HG02938 (cell line): ENCODE measurements at regions not wholly inside any gene's neighbourhood (a gene's known extent, or its start where the extent isn't known, plus 50 kb on each side); places are given as distances from the start of the nearest gene placed in this dataset.
"Not testable (repeated sequence)": the region's sequence is repeated elsewhere in the genome, so short reads cannot be mapped to it uniquely, and the experiment has no call there.

ENCODE experiments used
- ATAC-seq: cut with Tn5 transposase; IDR thresholded peaks from one replicate; pipeline ENCODE4 v1.9.1; 2021; ENCODE audit warnings: mild to moderate bottlenecking, moderate library complexity; ENCODE audit not compliant: unreplicated experiment

- peak; percentile 56 for ATAC-seq
Measured at GRCh38 chr2:64793701-64794100, 140.0 kb upstream of the SERTAD2 start.

GRCh38 chr2:64794426-64794995 is 140.8 kb upstream of the SERTAD2 start:
- ATAC-seq: no peak

GRCh38 chr2:64795024-64795592 is 141.4 kb upstream of the SERTAD2 start:
- ATAC-seq: no peak

DNA sequence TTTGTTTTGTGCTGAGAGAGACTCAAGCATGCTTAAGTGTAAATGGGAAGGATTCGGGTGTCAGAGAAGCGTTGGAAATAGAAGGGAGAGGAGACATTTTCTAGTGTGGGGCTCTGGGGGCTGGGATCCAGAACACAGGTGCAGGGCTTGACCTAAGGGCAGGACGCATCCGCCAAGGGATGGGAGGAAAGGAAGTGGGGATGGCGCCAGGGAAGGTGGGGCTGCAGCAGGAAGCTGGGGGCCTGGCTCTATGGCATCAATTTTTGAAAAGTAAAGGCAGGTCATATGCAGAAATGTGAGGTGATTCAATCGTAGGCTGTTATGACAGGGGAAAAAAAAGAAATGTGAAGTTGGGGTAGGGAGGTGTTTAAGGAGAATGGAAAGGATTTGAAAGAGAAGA is 143.2 kb upstream of the SERTAD2 start:
- no peak for ATAC-seq

DNA sequence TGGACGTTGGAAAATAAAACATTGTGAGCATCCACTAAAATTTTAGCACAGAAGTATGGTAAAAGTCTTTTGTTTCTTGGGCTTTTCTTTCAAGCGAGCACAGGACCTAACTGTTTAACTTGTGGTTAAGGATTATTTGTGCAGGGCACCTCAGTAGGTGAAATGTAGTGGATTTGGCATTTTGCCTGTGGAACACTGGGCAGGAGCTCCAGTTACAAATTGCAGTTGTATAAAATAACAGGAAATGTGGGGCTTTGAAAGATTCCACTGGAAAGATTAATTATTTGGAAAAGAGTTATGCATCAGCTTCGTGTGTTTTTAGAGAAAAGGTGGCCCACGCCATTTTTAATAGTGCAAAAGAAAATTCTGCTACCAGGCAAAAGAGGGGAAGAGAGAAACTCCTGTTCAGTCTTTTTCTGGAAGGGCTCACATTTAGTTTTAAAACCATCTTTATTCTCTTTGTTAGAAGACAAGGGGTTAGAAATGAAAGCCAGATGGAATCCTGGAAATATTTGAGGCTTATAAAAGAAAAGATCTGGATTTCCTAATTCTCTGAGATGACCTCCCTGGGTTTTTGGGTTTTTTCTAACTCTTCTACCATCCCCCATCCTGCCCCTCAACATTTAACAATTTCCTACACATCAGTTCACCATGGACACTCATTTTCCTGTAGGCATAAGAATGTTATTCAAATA is 144.3 kb upstream of the SERTAD2 start:
- ATAC-seq: no peak

DNA sequence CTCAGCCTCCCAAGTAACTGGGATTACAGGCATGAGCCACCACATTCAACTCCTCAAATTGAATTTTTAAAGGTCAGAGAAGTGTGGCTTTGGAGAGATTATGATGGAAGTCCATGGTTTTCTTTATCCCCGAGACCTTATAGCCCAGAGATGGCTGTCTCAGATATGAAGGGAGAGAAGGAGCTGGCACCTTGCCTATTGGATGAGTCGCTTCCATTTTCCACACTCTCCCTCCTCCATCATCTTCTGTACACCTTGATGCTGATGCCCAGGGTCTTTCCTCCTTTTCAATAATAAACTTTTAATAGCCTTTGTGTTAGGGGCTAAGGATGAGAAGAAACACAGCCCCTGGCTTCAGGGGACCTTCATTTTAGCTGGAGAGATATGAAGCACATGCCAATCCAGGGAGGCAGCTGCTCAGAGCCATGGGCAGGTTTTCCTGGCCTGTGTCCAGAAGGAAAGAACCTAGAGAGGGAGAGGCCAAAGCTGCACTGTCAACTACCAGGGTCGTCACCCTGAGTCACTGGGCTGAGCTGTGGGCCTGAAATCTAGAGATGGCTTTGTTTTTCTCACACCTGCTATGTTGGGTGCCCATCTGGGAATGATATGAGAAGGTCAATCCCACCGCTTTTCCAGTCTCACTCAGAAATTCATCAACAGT is 146.0 kb upstream of the SERTAD2 start:
- ATAC-seq: no peak

DNA sequence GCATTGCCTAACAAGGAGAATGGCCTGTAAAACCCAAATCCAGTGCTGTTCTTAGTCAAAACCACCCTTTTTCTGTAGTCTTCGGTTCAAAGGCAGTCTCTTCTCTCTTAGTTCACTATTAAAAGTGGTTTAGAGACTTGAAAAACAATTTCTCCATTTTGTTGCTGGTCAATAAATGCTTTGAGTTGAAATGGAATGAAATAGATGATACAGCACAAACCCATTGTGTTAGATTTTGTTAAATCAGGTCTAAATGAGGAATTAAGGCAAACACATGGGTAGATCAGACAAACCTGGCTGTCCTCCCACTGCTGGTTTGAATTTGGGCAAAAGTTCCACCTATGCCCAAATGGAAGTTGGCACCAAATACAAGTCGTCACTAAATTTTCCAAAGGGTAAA is 150.1 kb upstream of the SERTAD2 start:
- no peak for ATAC-seq

- no peak for ATAC-seq
Measured at GRCh38 chr2:64804651-64805050, 150.9 kb upstream of the SERTAD2 start.

- ATAC-seq: peak; percentile 65
Measured at GRCh38 chr2:64807417-64807816, 153.7 kb upstream of the SERTAD2 start.

DNA sequence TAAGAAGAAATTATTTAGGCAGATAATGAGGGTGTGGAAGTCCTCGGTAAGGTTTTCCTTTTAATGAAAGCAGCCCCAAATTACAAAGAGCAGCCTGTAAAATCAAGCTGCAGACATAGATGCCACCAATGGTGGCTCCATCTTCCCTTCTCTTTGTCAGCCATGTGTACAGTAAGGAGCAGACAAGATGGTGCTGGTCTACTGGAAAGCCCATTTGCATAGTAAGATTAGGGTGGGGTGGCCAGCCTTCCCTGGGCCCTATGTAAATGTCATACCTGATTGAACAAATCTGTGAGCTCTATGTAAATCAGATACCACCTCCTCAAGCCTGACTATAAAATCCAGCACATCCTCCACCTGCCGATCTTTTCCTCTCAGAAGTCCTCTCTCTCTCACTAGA is 154.4 kb upstream of the SERTAD2 start:
- no peak for ATAC-seq

DNA sequence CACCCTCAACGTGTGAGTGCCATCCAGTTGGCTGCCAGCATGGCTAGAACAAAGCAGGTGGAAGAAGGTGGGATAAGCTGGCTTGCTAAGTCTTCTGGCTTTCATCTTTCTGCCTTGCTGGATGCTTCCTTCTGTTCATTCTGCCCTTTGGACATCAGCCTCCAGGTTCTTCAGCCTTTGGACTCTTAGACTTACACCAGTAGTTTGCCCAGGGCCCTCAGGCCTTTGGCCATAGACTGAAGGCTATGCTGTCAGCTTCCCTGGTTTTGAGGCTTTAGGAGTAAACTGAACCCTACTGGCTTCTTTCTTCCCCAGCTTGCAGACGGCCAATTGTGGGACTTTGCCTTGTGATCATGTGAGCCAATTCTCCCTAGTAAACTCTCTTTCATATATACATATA is 155.0 kb upstream of the SERTAD2 start:
- ATAC-seq: no peak

GRCh38 chr2:64809216-64809615 is 155.5 kb upstream of the SERTAD2 start:
- ATAC-seq: no peak

DNA sequence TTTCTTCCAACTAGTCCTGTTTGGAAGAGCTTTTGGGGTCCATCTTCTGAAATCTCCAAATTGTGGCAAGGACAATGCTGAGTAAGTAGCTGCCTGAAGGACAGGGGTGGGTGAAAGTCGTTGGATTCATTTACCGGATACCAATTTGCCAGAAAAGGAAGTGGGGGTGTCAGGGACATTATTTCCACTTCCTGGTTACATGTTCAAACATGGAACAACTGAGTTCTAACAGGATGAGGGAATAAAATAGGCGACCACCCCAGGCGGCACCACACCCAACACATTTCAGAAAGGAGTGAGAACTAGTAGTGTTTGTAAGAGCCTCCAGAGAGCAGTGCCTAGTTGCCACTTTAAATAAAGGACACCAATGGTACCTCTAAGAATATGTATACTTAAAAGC is 158.6 kb upstream of the SERTAD2 start:
- no peak for ATAC-seq

- no peak for ATAC-seq
Measured at GRCh38 chr2:64814007-64814406, 160.3 kb upstream of the SERTAD2 start.

- ATAC-seq: not testable (repeated sequence)
Measured at GRCh38 chr2:64816526-64816925, 162.8 kb upstream of the SERTAD2 start.

DNA sequence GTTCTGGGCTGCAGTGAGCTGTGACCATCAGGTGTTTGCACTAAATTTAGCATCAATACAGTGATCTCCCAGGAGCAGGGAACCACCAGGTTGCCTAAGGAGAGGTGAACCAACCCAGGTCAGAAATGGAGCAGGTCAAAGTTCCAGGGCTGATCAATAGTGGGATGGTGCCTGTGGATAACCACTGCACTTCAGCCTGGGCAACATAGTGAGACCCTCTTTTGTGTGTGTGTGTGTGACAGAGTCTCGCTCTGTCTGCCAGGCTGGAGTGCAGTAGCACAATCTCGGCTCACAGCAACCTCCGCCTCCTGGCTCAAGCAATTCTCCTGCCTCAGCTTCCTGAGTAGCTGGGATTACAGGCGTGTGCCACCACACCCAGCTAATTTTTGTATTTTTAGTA is 163.7 kb upstream of the SERTAD2 start:
- ATAC-seq: no peak

DNA sequence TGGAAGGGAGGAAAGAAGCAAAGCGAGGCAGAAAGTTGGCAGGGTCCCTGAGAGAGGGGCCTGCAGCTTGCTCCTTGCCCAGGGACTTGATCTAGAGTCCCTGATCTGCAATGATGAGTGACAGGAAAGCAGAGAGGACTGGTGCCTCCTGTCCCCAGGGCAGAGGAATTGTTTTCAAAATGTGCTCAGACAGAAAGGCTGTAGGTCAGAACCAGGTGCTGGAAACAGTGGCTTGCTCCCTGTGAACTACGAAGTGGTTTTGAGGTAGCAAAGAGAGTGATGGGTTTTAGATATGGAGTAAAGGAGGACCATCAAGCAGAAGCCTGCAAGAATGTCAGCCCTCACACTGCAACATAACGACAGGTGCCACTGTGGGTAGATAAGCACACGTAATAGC is 164.9 kb upstream of the SERTAD2 start:
- no peak for ATAC-seq

DNA sequence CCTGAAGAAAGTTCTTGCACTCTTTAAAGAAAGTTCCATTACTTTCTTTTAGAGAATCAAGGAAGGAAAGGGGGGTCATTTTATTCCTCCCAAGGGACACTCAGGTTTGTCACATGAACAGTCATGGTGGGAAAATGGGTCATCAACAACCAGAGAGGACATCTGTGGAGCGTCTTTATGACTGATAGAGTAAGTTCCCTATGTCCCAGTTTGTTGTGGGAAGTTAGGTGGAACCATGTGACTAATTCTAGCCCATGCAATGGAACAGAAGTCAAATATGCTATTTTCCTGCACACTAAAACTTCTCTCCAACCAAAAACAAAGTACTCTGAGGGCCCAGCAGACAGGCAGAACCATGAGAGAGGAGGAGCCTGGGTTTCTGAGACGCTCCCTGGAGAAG is 165.6 kb upstream of the SERTAD2 start:
- ATAC-seq: peak; percentile 2

GRCh38 chr2:64819774-64820688 is 166.3 kb upstream of the SERTAD2 start:
- ATAC-seq: peak; percentile 91

- ATAC-seq: no peak
Measured at GRCh38 chr2:64820901-64821300, 167.2 kb upstream of the SERTAD2 start.

DNA sequence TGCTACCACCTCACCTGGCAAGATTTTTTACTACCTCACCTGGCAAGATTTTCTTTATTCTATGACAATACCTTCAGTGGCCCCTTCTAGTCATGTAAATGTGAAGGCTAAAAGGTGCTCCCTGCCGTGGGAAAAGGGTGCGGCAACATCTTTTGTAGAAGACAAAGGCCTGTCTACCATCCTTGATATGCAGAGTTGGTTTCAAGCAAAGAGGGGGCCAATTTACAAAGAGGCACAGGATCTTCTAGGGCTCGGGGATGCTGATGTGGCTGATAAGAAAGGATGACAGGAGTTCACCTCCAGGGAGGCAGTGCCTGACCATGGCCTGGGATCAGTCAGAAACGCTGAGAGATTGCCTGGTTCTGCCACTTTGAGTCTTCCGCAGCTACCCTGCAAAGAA is 165.4 kb upstream of the SLC1A4 start:
- no peak for ATAC-seq
